B cell (primary cell): ENCODE measurements at regions not wholly inside any gene's neighbourhood (a gene's known extent, or its start where the extent isn't known, plus 50 kb on each side); places are given as distances from the start of the nearest gene placed in this dataset.

Experiments
- ATAC-seq: fragments of 200-7000 bp; cut with Tn5 transposase; one replicate; pipeline ENCODE4 v1.10.0; 2021; ENCODE audit warnings: low read depth, mild to moderate bottlenecking, moderate number of reproducible peaks, moderate library complexity
- CTCF ChIA-PET: fragments of 350-600 bp; sonication (Branson Sonifier 250); formaldehyde crosslinking; loops from one replicate; lab custom pipeline; 2021; ENCODE audit warnings: antibody characterized with exemption, inconsistent platforms; lab: Charles Lee
- POLR2A ChIA-PET: fragments of 350-600 bp; sonication (Branson Sonifier 250); formaldehyde crosslinking; loops from one replicate; lab custom pipeline; 2021; ENCODE audit warnings: antibody characterized with exemption; lab: Charles Lee
- DNase-seq: peaks from one replicate; pipeline ENCODE4 v3.0.0; 2013
- H2AFZ ChIP-seq: 2 replicates; pipeline ENCODE4 v1.6.1; 2012; ENCODE audit warnings: mild to moderate bottlenecking, low read depth, low read length; ENCODE audit not compliant: insufficient read depth, poor library complexity, severe bottlenecking
- H3K27ac ChIP-seq, 2 donors: 1 replicate in 1 of 2; 2 replicates in 1 of 2; pipeline ENCODE4 v1.5.1; 2012 to 2013; ENCODE audit warnings: low read length in 2 of 2, mild to moderate bottlenecking in 2 of 2, moderate library complexity in 1 of 2
- H3K27me3 ChIP-seq, 4 experiments: fragments of 200-600 bp in 1 of 4; sonication (generic) in 1 of 4; replicated peaks in 1 of 4; 1 replicate in 2 of 4; 2 replicates in 2 of 4; pipeline versions ENCODE4 v1.6.1 to v1.7.0; 2013 to 2016; ENCODE audit warnings: low read length in 3 of 4, mild to moderate bottlenecking in 2 of 4, mixed read lengths in 1 of 4, moderate library complexity in 1 of 4; ENCODE audit not compliant: insufficient read depth in 4 of 4, control insufficient read depth in 3 of 4; ENCODE audit errors: control extremely low read depth in 1 of 4
- H3K36me3 ChIP-seq, 2 experiments: replicated peaks in 1 of 2; 1 replicate in 1 of 2; 2 replicates in 1 of 2; pipeline versions ENCODE4 v1.6.1 to v1.7.1; 2013; ENCODE audit warnings: low read length in 1 of 2; ENCODE audit not compliant: insufficient read depth in 2 of 2, control insufficient read depth in 1 of 2; ENCODE audit errors: control extremely low read depth in 1 of 2, extremely low read depth in 1 of 2
- H3K4me1 ChIP-seq, 2 donors: fragments of 200-600 bp in 1 of 2; sonication (generic) in 1 of 2; 1 replicate in 1 of 2; 2 replicates in 1 of 2; pipeline versions ENCODE4 v1.5.1 to v1.6.1; 2013 to 2017; ENCODE audit warnings: low read length in 2 of 2; ENCODE audit not compliant: control insufficient read depth in 2 of 2, insufficient read depth in 2 of 2
- H3K4me2 ChIP-seq: replicated peaks from 2 replicates; pipeline ENCODE3; 2012; ENCODE audit warnings: mild to moderate bottlenecking, low read depth, low read length; ENCODE audit not compliant: poor library complexity, severe bottlenecking
- H3K4me3 ChIP-seq, 5 experiments: fragments of 200-600 bp in 1 of 5; sonication (generic) in 1 of 5; 1 replicate in 3 of 5; 2 replicates in 2 of 5; pipeline versions ENCODE4 v1.5.1 to v1.7.0; 2011 to 2016; ENCODE audit warnings: low read length in 4 of 5, mild to moderate bottlenecking in 4 of 5, low read depth in 2 of 5, control low read depth in 1 of 5, moderate library complexity in 1 of 5; ENCODE audit not compliant: insufficient read depth in 1 of 5; ENCODE audit errors: control extremely low read depth in 1 of 5, extremely low read depth in 1 of 5
- H3K79me2 ChIP-seq: fragments of 200-600 bp; sonication (generic); one replicate; pipeline ENCODE4 v1.6.0; 2016; ENCODE audit warnings: low read length; ENCODE audit not compliant: control insufficient read depth, insufficient read depth
- H3K9ac ChIP-seq: fragments of 200-600 bp; sonication (generic); 2 replicates; pipeline ENCODE4 v1.6.1; 2017; ENCODE audit warnings: mild to moderate bottlenecking, low read length, moderate library complexity
- H3K9me3 ChIP-seq, 3 donors: one replicate each; pipeline versions ENCODE4 v1.6.1 to v1.7.1; 2013; ENCODE audit warnings: low read length in 2 of 3; ENCODE audit not compliant: control insufficient read depth in 2 of 3, insufficient read depth in 1 of 3; ENCODE audit errors: control extremely low read depth in 1 of 3
- H4K20me1 ChIP-seq: 2 replicates; pipeline ENCODE4 v1.6.0; 2012; ENCODE audit warnings: mild to moderate bottlenecking, low read length; ENCODE audit not compliant: insufficient read depth, control insufficient read depth, poor library complexity, severe bottlenecking
- H3K27ac Mint-ChIP-seq: one replicate; pipeline ENCODE4 v1.8.0; 2021; ENCODE audit warnings: mixed read lengths
- H3K27me3 Mint-ChIP-seq: one replicate; pipeline ENCODE4 v1.8.0; 2021; ENCODE audit warnings: mixed read lengths
- H3K4me1 Mint-ChIP-seq: one replicate; pipeline ENCODE4 v1.8.0; 2021; ENCODE audit warnings: mixed read lengths
- H3K4me3 Mint-ChIP-seq: one replicate; pipeline ENCODE4 v1.8.0; 2021; ENCODE audit warnings: mixed read lengths
- H3K9me3 Mint-ChIP-seq: one replicate; pipeline ENCODE4 v1.8.0; 2022; ENCODE audit warnings: mixed read lengths; ENCODE audit not compliant: insufficient read depth
- EZH2 ChIP-seq: IDR thresholded peaks from 2 replicates; pipeline ENCODE4 v1.6.1; 2012; ENCODE audit warnings: borderline replicate concordance, low read depth, mild to moderate bottlenecking, moderate library complexity, low read length; ENCODE audit not compliant: insufficient read depth, poor library complexity, severe bottlenecking
- WGBS: methylation state at CpG from one replicate; pipeline ENCODE4 v1.1.5; 2013; ENCODE audit warnings: missing lambda C conversion rate; ENCODE audit not compliant: insufficient coverage; 5-methylcytosine and 5-hydroxymethylcytosine counted together
- intact Hi-C: fragments of 100-400 bp; cut with micrococcal nuclease; formaldehyde crosslinking; loops from one replicate; pipeline ENCODE4 v1.10.0; 2022
- TF ChIP-seq, protein P1 (sequence below): fragments of 200-600 bp; IDR thresholded peaks from one replicate; pipeline ENCODE4 v1.8.0; 2022; ENCODE audit warnings: antibody characterized with exemption, mild to moderate bottlenecking

DNA sequence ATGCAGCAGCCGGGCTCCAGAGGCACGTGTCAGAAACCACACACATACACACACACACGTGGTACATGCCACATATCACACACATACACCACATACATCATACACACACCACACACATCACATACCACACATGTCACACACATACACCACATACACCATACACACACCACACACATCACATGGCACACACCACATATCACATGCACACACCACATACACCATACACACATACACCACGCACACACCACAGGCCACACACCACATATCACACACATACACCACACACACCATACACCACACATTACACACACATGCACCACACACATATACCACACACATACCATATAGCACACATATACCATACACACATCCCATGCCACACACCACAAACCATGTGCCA is 97.5 kb upstream of the PRR5 start:
- H3K4me3 ChIP-seq = no peak overlapping the region
- H2AFZ ChIP-seq = no peak overlapping the region
- no peaks in the 10 kb centered on the region for H3K36me3 ChIP-seq
- ATAC-seq (no peak), DNase-seq (no peak)
- H3K4me1 Mint-ChIP-seq = no peaks in the 10 kb centered on the region
- peaks cover 0 to 9% (median 0%) of the 10 kb centered on the region in 3 donors for H3K9me3 ChIP-seq
- 84% methylated on average over 4 of the region's 4 CpGs for WGBS
- no peaks in the 10 kb centered on the region for H3K9me3 Mint-ChIP-seq
- no peaks in the 10 kb centered on the region for H4K20me1 ChIP-seq
- peaks cover 0 to 16% (median 0%) of the 10 kb centered on the region in 4 experiments for H3K27me3 ChIP-seq
- no peak overlapping the region for H3K27ac Mint-ChIP-seq
- no peak for TF ChIP-seq EZH2
- TF ChIP-seq, protein P1, sequence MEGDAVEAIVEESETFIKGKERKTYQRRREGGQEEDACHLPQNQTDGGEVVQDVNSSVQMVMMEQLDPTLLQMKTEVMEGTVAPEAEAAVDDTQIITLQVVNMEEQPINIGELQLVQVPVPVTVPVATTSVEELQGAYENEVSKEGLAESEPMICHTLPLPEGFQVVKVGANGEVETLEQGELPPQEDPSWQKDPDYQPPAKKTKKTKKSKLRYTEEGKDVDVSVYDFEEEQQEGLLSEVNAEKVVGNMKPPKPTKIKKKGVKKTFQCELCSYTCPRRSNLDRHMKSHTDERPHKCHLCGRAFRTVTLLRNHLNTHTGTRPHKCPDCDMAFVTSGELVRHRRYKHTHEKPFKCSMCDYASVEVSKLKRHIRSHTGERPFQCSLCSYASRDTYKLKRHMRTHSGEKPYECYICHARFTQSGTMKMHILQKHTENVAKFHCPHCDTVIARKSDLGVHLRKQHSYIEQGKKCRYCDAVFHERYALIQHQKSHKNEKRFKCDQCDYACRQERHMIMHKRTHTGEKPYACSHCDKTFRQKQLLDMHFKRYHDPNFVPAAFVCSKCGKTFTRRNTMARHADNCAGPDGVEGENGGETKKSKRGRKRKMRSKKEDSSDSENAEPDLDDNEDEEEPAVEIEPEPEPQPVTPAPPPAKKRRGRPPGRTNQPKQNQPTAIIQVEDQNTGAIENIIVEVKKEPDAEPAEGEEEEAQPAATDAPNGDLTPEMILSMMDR = no peak
- no peak overlapping the region for H3K27ac ChIP-seq
- no peak overlapping the region for H3K9ac ChIP-seq
- peaks cover 25% of the 10 kb centered on the region for H3K27me3 Mint-ChIP-seq
- intact Hi-C loops = no loop called here
- POLR2A ChIA-PET = no interaction called here
- no peak overlapping the region for H3K4me2 ChIP-seq
- no peaks in the 10 kb centered on the region for H3K4me1 ChIP-seq
- H3K4me3 Mint-ChIP-seq = no peak overlapping the region
- CTCF ChIA-PET = no interaction called here
- no peaks in the 10 kb centered on the region for H3K79me2 ChIP-seq

DNA sequence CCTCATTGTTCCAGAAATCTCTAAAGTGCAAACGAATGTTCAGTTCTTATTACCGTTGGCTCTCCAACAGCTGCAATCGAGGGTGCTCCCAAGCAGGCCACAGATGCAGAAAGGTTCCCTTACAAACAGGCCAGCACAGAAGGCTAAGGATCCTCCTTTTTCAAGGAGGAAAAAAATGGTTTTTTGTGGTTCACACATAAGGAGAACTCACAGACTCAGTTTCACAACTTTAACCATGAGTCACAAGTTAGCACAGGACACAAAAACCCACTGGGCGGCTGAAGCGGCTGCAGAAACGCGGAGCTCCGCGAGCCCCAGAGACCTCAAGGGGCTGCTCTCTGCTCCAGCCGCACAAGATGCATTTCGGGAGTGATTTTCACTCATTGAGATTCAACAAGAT is 98.2 kb upstream of the PRR5 start:
- ATAC-seq (no peak), DNase-seq (no peak)
- H3K27ac ChIP-seq = no peak overlapping the region
- H2AFZ ChIP-seq = no peak overlapping the region
- CTCF ChIA-PET = no interaction called here
- no peak overlapping the region for H3K4me3 Mint-ChIP-seq
- no peaks in the 10 kb centered on the region for H3K9me3 Mint-ChIP-seq
- H3K27ac Mint-ChIP-seq = no peak overlapping the region
- peaks cover 0 to 16% (median 0%) of the 10 kb centered on the region in 4 experiments for H3K27me3 ChIP-seq
- intact Hi-C loops = no loop called here
- no peaks in the 10 kb centered on the region for H4K20me1 ChIP-seq
- H3K4me1 Mint-ChIP-seq = no peaks in the 10 kb centered on the region
- no peaks in the 10 kb centered on the region for H3K36me3 ChIP-seq
- TF ChIP-seq EZH2 = no peak
- TF ChIP-seq, protein P1 = no peak
- no peak overlapping the region for H3K9ac ChIP-seq
- H3K27me3 Mint-ChIP-seq = peaks cover 25% of the 10 kb centered on the region
- peaks cover 0 to 2% (median 0%) of the 10 kb centered on the region in 3 donors for H3K9me3 ChIP-seq
- POLR2A ChIA-PET = no interaction called here
- no peak overlapping the region for H3K4me3 ChIP-seq
- no peaks in the 10 kb centered on the region for H3K4me1 ChIP-seq
- H3K4me2 ChIP-seq = no peak overlapping the region
- no peaks in the 10 kb centered on the region for H3K79me2 ChIP-seq
- 98% methylated on average over 10 of the region's 11 CpGs for WGBS
